DOHH2 (cell line): ENCODE measurements at regions not wholly inside any gene's neighbourhood (a gene's known extent, or its start where the extent isn't known, plus 50 kb on each side); places are given as distances from the start of the nearest gene placed in this dataset.

ENCODE experiments used
- H3F3A ChIP-seq: fragments of 200-600 bp; sonication (generic), shearing (Covaris generic); 2 replicates; pipeline ENCODE4 v1.6.0; 2016; ENCODE audit warnings: antibody characterized with exemption, mild to moderate bottlenecking; ENCODE audit not compliant: control insufficient read depth, insufficient read depth
- H3K27ac ChIP-seq: fragments of 200-600 bp; sonication (generic); 2 replicates; pipeline ENCODE4 v1.5.1; 2014; ENCODE audit warnings: low read depth, mild to moderate bottlenecking, low read length, moderate library complexity
- H3K27me3 ChIP-seq: fragments of 200-600 bp; sonication (generic); 2 replicates; pipeline ENCODE4 v1.6.1; 2014; ENCODE audit warnings: mild to moderate bottlenecking, low read length, mixed read lengths; ENCODE audit not compliant: control insufficient read depth
- H3K36me3 ChIP-seq: fragments of 200-600 bp; sonication (generic); 2 replicates; pipeline ENCODE4 v1.6.1; 2014; ENCODE audit warnings: mild to moderate bottlenecking, low read length, moderate library complexity, mixed read lengths; ENCODE audit not compliant: control insufficient read depth
- H3K4me1 ChIP-seq: fragments of 200-600 bp; sonication (generic); 2 replicates; pipeline ENCODE4 v1.6.1; 2014; ENCODE audit warnings: mild to moderate bottlenecking, low read length, mixed read lengths; ENCODE audit not compliant: control insufficient read depth
- H3K4me2 ChIP-seq: fragments of 200-600 bp; sonication (generic); 2 replicates; pipeline ENCODE4 v1.6.0; 2014; ENCODE audit warnings: mild to moderate bottlenecking, low read length, moderate library complexity
- H3K4me3 ChIP-seq: fragments of 200-600 bp; sonication (generic); 2 replicates; pipeline ENCODE4 v1.5.1; 2014; ENCODE audit warnings: mild to moderate bottlenecking, low read length, mixed read lengths
- H3K79me2 ChIP-seq: fragments of 200-600 bp; sonication (generic); 2 replicates; pipeline ENCODE4 v1.6.1; 2014; ENCODE audit warnings: mild to moderate bottlenecking, low read length, mixed read lengths; ENCODE audit not compliant: control insufficient read depth
- H3K9me2 ChIP-seq: fragments of 200-600 bp; sonication (generic); replicated peaks from 2 replicates; pipeline ENCODE4 v1.6.1; 2014; ENCODE audit warnings: mild to moderate bottlenecking, low read length, mixed read lengths; ENCODE audit not compliant: control insufficient read depth
- H3K9me3 ChIP-seq: fragments of 200-600 bp; sonication (generic); 2 replicates; pipeline ENCODE4 v1.6.1; 2014; ENCODE audit warnings: antibody characterized with exemption, low read length, mixed read lengths; ENCODE audit not compliant: control insufficient read depth, insufficient read depth
- H4K20me1 ChIP-seq: fragments of 200-600 bp; sonication (generic); 2 replicates; pipeline ENCODE4 v1.6.0; 2014; ENCODE audit warnings: low read depth, mild to moderate bottlenecking, antibody characterized with exemption, low read length, moderate library complexity; ENCODE audit not compliant: control insufficient read depth, insufficient read depth
- CTCF ChIP-seq: fragments of 200-600 bp; sonication (generic); IDR thresholded peaks from one replicate; pipeline ENCODE4 v1.5.1; 2014; ENCODE audit warnings: antibody characterized with exemption, mild to moderate bottlenecking, low read depth, low read length; ENCODE audit not compliant: poor library complexity, severe bottlenecking
- EZH2phosphoT487 ChIP-seq: fragments of 200-600 bp; sonication (generic); IDR thresholded peaks from 2 replicates; pipeline ENCODE4 v1.6.1; 2017; ENCODE audit warnings: borderline replicate concordance, mild to moderate bottlenecking, antibody characterized with exemption, low read length, moderate library complexity, mixed read lengths

- Histone ChIP-seq H3K4me3 (no peak overlapping the region), H4K20me1 (no peaks in the 10 kb centered on the region), H3F3A (no peaks in the 10 kb centered on the region), H3K4me2 (no peak overlapping the region), H3K27ac (no peak overlapping the region), H3K9me2 (no peaks in the 10 kb centered on the region), H3K4me1 (no peaks in the 10 kb centered on the region), H3K27me3 (no peaks in the 10 kb centered on the region), H3K9me3 (no peaks in the 10 kb centered on the region), H3K79me2 (no peaks in the 10 kb centered on the region), H3K36me3 (no peaks in the 10 kb centered on the region)
- TF ChIP-seq EZH2phosphoT487, result no peak
- TF ChIP-seq CTCF, result no peak
Measured at GRCh38 chr17:68661265-68662036, 60.3 kb upstream of the FAM20A start.

- Histone ChIP-seq H4K20me1 (no peaks in the 10 kb centered on the region), H3K27ac (no peak overlapping the region), H3K4me1 (no peaks in the 10 kb centered on the region), H3K4me2 (no peak overlapping the region), H3K9me2 (no peaks in the 10 kb centered on the region), H3K27me3 (no peaks in the 10 kb centered on the region), H3K79me2 (no peaks in the 10 kb centered on the region), H3K4me3 (no peak overlapping the region), H3K9me3 (no peaks in the 10 kb centered on the region), H3K36me3 (no peaks in the 10 kb centered on the region), H3F3A (no peaks in the 10 kb centered on the region)
- TF ChIP-seq CTCF (no peak), EZH2phosphoT487 (no peak)
Measured at GRCh38 chr17:68660302-68660701, 59.1 kb upstream of the FAM20A start.

- Histone ChIP-seq H3K9me2 (no peaks in the 10 kb centered on the region), H3K27ac (no peak overlapping the region), H3K27me3 (no peaks in the 10 kb centered on the region), H3K4me2 (no peak overlapping the region), H3K36me3 (no peaks in the 10 kb centered on the region), H4K20me1 (no peaks in the 10 kb centered on the region), H3K4me3 (no peak overlapping the region), H3K79me2 (no peaks in the 10 kb centered on the region), H3K9me3 (no peaks in the 10 kb centered on the region), H3F3A (no peaks in the 10 kb centered on the region), H3K4me1 (no peaks in the 10 kb centered on the region)
- TF ChIP-seq CTCF (no peak), EZH2phosphoT487 (no peak)
Measured at GRCh38 chr17:68658999-68659780, 58.0 kb upstream of the FAM20A start.
